Chondrocyte (in vitro differentiated cells): ENCODE measurements at regions not wholly inside any gene's neighbourhood (a gene's known extent, or its start where the extent isn't known, plus 50 kb on each side); places are given as distances from the start of the nearest gene placed in this dataset.

Source experiments
- DNase-seq: peaks from one replicate; pipeline ENCODE4 v3.0.0; 2021; ENCODE audit warnings: mixed read lengths, low spot score
- H3K27ac Mint-ChIP-seq: one replicate; pipeline ENCODE4 v1.8.0; 2021; ENCODE audit warnings: mild to moderate bottlenecking, moderate library complexity, mixed read lengths; ENCODE audit not compliant: unreplicated experiment
- H3K27me3 Mint-ChIP-seq: 2 replicates; pipeline ENCODE4 v1.8.0; 2021; ENCODE audit warnings: low read depth, mixed read lengths
- H3K36me3 Mint-ChIP-seq: 2 replicates; pipeline ENCODE4 v1.8.0; 2021; ENCODE audit warnings: low read depth, mixed read lengths
- H3K4me1 Mint-ChIP-seq: 2 replicates; pipeline ENCODE4 v1.8.0; 2021; ENCODE audit warnings: low read depth, mild to moderate bottlenecking, mixed read lengths
- H3K4me3 Mint-ChIP-seq: one replicate; pipeline ENCODE4 v1.8.0; 2021; ENCODE audit warnings: mild to moderate bottlenecking, moderate library complexity, mixed read lengths; ENCODE audit not compliant: unreplicated experiment
- H3K9me3 Mint-ChIP-seq: 2 replicates; pipeline ENCODE4 v1.8.0; 2021; ENCODE audit warnings: low read depth, mixed read lengths
- TF ChIP-seq, protein P1 (sequence below): fragments of 200-600 bp; sonication (generic); IDR thresholded peaks from 2 replicates; pipeline ENCODE4 v1.5.0; 2021; ENCODE audit warnings: antibody characterized with exemption, mild to moderate bottlenecking, moderate library complexity

DNA sequence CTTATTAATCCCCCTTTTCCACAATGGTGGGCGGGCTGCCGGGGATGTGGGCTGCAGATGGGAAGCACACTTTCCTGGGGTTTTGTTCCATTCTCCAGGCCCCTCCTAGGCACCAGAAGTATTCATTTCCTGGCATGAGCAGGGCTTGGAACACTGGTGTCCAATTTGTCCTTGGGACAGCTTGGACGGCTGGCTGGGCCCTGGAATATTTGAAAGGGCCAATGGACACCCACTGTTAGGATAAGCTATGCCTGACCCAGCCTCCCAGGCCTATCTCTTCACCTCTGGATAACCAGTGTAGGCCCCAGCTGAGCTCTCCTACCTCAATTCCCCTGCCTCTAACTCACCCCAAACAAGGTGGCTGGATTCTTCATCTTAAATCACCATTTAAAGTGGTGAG lies 354.9 kb downstream of the PTEN start:
- Mint-ChIP-seq H3K27ac (no peak overlapping the region), H3K27me3 (no peaks in the 10 kb centered on the region), H3K4me3 (no peak overlapping the region), H3K9me3 (no peaks in the 10 kb centered on the region), H3K36me3 (no peaks in the 10 kb centered on the region), H3K4me1 (peaks cover 5% of the 10 kb centered on the region)
- DNase-seq, result no peak
- TF ChIP-seq, protein P1, sequence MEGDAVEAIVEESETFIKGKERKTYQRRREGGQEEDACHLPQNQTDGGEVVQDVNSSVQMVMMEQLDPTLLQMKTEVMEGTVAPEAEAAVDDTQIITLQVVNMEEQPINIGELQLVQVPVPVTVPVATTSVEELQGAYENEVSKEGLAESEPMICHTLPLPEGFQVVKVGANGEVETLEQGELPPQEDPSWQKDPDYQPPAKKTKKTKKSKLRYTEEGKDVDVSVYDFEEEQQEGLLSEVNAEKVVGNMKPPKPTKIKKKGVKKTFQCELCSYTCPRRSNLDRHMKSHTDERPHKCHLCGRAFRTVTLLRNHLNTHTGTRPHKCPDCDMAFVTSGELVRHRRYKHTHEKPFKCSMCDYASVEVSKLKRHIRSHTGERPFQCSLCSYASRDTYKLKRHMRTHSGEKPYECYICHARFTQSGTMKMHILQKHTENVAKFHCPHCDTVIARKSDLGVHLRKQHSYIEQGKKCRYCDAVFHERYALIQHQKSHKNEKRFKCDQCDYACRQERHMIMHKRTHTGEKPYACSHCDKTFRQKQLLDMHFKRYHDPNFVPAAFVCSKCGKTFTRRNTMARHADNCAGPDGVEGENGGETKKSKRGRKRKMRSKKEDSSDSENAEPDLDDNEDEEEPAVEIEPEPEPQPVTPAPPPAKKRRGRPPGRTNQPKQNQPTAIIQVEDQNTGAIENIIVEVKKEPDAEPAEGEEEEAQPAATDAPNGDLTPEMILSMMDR, result no peak

DNA sequence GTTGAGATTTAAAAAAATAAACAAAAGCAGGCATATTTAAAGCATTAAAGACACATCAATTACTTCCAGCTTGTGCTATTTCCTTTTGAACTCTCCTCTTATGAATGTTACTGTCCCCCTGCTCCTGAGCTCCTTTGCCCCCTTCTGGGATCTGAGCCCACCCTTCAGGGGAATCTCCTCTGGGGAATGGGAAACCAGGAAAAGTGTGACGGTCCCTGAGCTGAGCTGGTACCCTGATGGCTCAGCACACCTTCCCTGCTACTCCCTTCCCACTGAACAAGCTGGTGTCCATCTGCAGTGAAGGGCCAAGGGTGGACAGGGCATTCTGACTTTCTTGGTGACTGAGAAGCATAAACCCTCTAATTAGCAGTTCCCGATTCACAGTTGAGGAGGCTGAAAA lies 356.3 kb downstream of the PTEN start:
- H3K4me3 Mint-ChIP-seq, result no peak overlapping the region
- no peaks in the 10 kb centered on the region for H3K9me3 Mint-ChIP-seq
- no peak overlapping the region for H3K27ac Mint-ChIP-seq
- H3K4me1 Mint-ChIP-seq, result peaks cover 6% of the 10 kb centered on the region
- no peaks in the 10 kb centered on the region for H3K36me3 Mint-ChIP-seq
- no peaks in the 10 kb centered on the region for H3K27me3 Mint-ChIP-seq
- TF ChIP-seq, protein P1, result no peak
- no peak for DNase-seq

DNA sequence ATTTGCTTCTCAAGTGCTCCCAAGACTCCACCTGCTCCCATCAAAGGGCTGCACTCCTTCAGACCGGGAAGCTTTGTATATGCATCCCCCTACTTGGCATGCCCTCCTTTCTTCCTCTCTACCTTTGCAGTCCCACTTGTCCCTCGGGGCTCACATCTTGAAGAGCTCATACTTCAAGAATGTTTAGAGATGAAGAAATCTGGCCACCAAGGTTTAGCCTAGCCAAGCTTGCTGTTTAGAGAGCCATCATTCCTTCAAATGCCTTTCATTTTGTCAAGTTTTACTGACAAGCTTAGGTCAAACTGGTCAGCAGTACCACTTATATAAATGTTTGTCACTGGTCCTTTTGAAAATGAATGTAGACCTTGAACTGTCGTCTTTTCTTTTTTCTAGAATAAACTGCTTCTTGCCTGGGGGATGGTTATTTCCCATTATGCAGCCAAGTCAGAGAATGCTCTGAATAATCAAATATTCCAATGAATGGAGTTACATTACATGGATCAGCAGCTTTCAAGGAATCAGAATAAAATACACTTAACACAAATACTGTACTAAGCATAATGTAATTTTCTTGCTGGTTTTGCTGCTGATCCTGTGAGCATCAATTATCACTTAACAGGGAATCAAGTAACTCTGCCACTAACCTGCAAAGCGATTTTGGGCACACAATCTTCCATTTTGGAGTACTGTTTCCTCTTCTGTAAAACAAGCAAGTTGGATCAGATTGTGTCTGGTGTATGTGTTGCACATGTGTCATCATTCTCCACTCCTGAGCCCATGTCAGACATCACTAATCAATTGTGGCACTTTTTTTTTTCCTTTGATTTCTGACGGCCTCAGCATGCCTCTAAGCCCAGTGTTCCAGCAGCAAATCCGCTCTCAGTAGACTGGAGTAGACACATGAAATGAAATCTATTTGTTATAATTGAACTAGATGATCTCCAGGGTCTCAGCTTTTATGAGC lies 357.9 kb downstream of the PTEN start:
- peaks cover 8% of the 10 kb centered on the region for H3K4me1 Mint-ChIP-seq
- H3K36me3 Mint-ChIP-seq, result no peaks in the 10 kb centered on the region
- DNase-seq, result no peak
- no peak overlapping the region for H3K4me3 Mint-ChIP-seq
- TF ChIP-seq, protein P1, result no peak
- no peak overlapping the region for H3K27ac Mint-ChIP-seq
- H3K27me3 Mint-ChIP-seq, result no peaks in the 10 kb centered on the region
- H3K9me3 Mint-ChIP-seq, result no peaks in the 10 kb centered on the region

DNA sequence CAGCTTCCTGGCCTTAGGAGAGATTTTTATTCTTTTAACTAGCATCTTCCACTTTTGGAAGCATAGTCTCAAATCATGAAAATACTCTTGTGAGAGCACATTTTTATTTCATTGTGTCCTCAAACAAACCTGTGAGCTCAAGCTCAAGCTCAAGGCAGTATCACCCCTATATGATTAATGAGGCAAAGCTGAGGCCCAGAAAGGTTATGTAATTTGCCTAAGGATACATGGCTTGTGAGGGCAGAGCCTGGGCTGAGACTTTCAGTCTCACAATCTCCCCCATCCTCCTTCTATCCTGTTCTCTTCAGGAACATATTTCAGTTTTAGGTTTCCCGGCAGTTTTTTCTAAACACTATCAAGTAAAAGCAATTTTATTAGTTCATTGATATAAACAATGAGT lies 359.5 kb downstream of the PTEN start:
- H3K9me3 Mint-ChIP-seq, result no peaks in the 10 kb centered on the region

More for the DNA sequence above, 359.5 kb downstream of the PTEN start:
- DNase-seq, result no peak
- TF ChIP-seq, protein P1, result no peak
- Mint-ChIP-seq H3K4me1 (peaks cover 20% of the 10 kb centered on the region), H3K4me3 (no peak overlapping the region), H3K36me3 (no peaks in the 10 kb centered on the region), H3K27ac (no peak overlapping the region), H3K27me3 (no peaks in the 10 kb centered on the region)
